Neural cell (in vitro differentiated cells): ENCODE measurements at regions not wholly inside any gene's neighbourhood (a gene's known extent, or its start where the extent isn't known, plus 50 kb on each side); places are given as distances from the start of the nearest gene placed in this dataset.

ENCODE experiments used
- H2AFZ ChIP-seq: fragments of 200-600, 300-800 bp; sonication (generic), shearing (Covaris generic); 2 replicates; pipeline ENCODE4 v1.6.0; 2014; ENCODE audit warnings: low read depth, mild to moderate bottlenecking, antibody characterized with exemption, low read length, moderate library complexity
- H3F3A ChIP-seq: fragments of 200-600 bp; shearing (Covaris generic); 2 replicates; pipeline ENCODE4 v1.6.1; 2016; ENCODE audit warnings: mild to moderate bottlenecking, moderate library complexity, mixed read lengths, antibody characterized with exemption, low read length; ENCODE audit not compliant: insufficient read depth, poor library complexity, severe bottlenecking
- H3K27ac ChIP-seq: fragments of 200-600, 300-800 bp; sonication (generic), shearing (Covaris generic); 2 replicates; pipeline ENCODE4 v1.5.1; 2014; ENCODE audit warnings: mild to moderate bottlenecking, low read length, moderate library complexity
- H3K27me3 ChIP-seq: fragments of 300-800, 200-600 bp; sonication (generic), shearing (Covaris generic); 2 replicates; pipeline ENCODE4 v1.6.0; 2014; ENCODE audit warnings: mild to moderate bottlenecking, low read depth, low read length, moderate library complexity; ENCODE audit not compliant: insufficient read depth
- H3K36me3 ChIP-seq: fragments of 300-800, 200-600 bp; sonication (generic), shearing (Covaris generic); 2 replicates; pipeline ENCODE4 v1.5.1; 2014; ENCODE audit warnings: mild to moderate bottlenecking, antibody characterized with exemption, low read length, moderate library complexity; ENCODE audit not compliant: insufficient read depth
- H3K4me2 ChIP-seq: fragments of 300-800, 200-600 bp; sonication (generic), shearing (Covaris generic); 2 replicates; pipeline ENCODE4 v1.6.0; 2014; ENCODE audit warnings: mild to moderate bottlenecking, low read length
- H3K4me3 ChIP-seq: fragments of 300-800, 200-600 bp; sonication (generic), shearing (Covaris generic); 2 replicates; pipeline ENCODE4 v1.5.1; 2014; ENCODE audit warnings: mild to moderate bottlenecking, low read length, moderate library complexity
- H3K79me2 ChIP-seq: fragments of 200-600 bp; shearing (Covaris generic); replicated peaks from 2 replicates; pipeline ENCODE4 v1.6.0; 2014; ENCODE audit warnings: mild to moderate bottlenecking, low read length, moderate library complexity; ENCODE audit not compliant: insufficient read depth
- H3K9ac ChIP-seq: fragments of 300-800, 200-600 bp; sonication (generic), shearing (Covaris generic); 2 replicates; pipeline ENCODE4 v1.6.1; 2016; ENCODE audit warnings: mild to moderate bottlenecking, low read length, mixed read lengths
- H3K9me2 ChIP-seq: fragments of 200-600 bp; shearing (Covaris generic); 2 replicates; pipeline ENCODE4 v1.6.1; 2016; ENCODE audit warnings: mild to moderate bottlenecking, low read length, mixed read lengths; ENCODE audit not compliant: insufficient read depth
- H3K9me3 ChIP-seq: fragments of 200-600, 300-800 bp; sonication (generic), shearing (Covaris generic); 2 replicates; pipeline ENCODE4 v1.6.1; 2016; ENCODE audit warnings: mild to moderate bottlenecking, mixed run types, low read length, moderate library complexity, mixed read lengths
- H4K20me1 ChIP-seq: fragments of 200-600 bp; shearing (Covaris generic); 2 replicates; pipeline ENCODE4 v1.6.1; 2016; ENCODE audit warnings: mild to moderate bottlenecking, mixed run types; ENCODE audit not compliant: insufficient read depth
- CTCF ChIP-seq: fragments of 450-650 bp; IDR thresholded peaks from 2 replicates; pipeline ENCODE4 v1.5.1; 2014; ENCODE audit warnings: antibody characterized with exemption, mild to moderate bottlenecking, moderate library complexity; ENCODE audit not compliant: poor library complexity, severe bottlenecking
- EP300 ChIP-seq: fragments of 450-650 bp; conservative IDR thresholded peaks from 2 replicates; pipeline ENCODE4 v1.6.1; 2014; ENCODE audit warnings: antibody characterized with exemption, mild to moderate bottlenecking, moderate library complexity; ENCODE audit not compliant: poor library complexity, severe bottlenecking
- EZH2 ChIP-seq: fragments of 200-600, 300-800 bp; shearing (Covaris generic), sonication (generic); IDR thresholded peaks from 2 replicates; pipeline ENCODE4 v1.6.1; 2014; ENCODE audit warnings: antibody characterized with exemption, low read length, borderline replicate concordance, mild to moderate bottlenecking; ENCODE audit not compliant: insufficient read depth, poor library complexity, severe bottlenecking
- MXI1 ChIP-seq: fragments of 450-650 bp; conservative IDR thresholded peaks from 2 replicates; pipeline ENCODE4 v1.6.1; 2014; ENCODE audit warnings: antibody characterized with exemption, mild to moderate bottlenecking; ENCODE audit not compliant: poor library complexity, severe bottlenecking
- POLR2AphosphoS5 ChIP-seq: IDR thresholded peaks from 2 replicates; pipeline ENCODE4 v1.6.1; 2012
- RAD21 ChIP-seq: fragments of 450-650 bp; conservative IDR thresholded peaks from 2 replicates; pipeline ENCODE4 v1.6.1; 2014; ENCODE audit warnings: antibody characterized with exemption, mild to moderate bottlenecking, moderate library complexity
- REST ChIP-seq: IDR thresholded peaks from 2 replicates; pipeline ENCODE4 v1.6.1; 2012; ENCODE audit warnings: borderline replicate concordance
- SMC3 ChIP-seq: fragments of 450-650 bp; conservative IDR thresholded peaks from 2 replicates; pipeline ENCODE4 v1.6.1; 2014; ENCODE audit warnings: antibody characterized with exemption, mild to moderate bottlenecking, moderate library complexity; ENCODE audit not compliant: poor library complexity
- TAF1 ChIP-seq: IDR thresholded peaks from 2 replicates; pipeline ENCODE4 v1.6.1; 2012; ENCODE audit warnings: low read depth

GRCh38 chr14:100645982-100646314 is 58.7 kb upstream of the BEGAIN start:
- H3K79me2 ChIP-seq = no peaks in the 10 kb centered on the region
- no peak overlapping the region for H3K9ac ChIP-seq
- no peaks in the 10 kb centered on the region for H3F3A ChIP-seq
- TF ChIP-seq POLR2AphosphoS5 = no peak
- H2AFZ ChIP-seq = no peak overlapping the region
- H3K9me3 ChIP-seq = no peaks in the 10 kb centered on the region
- no peak overlapping the region for H3K27ac ChIP-seq
- H4K20me1 ChIP-seq = no peaks in the 10 kb centered on the region
- no peaks in the 10 kb centered on the region for H3K9me2 ChIP-seq
- H3K4me3 ChIP-seq = no peak overlapping the region
- no peak overlapping the region for H3K4me2 ChIP-seq
- no peaks in the 10 kb centered on the region for H3K36me3 ChIP-seq
- H3K27me3 ChIP-seq = no peaks in the 10 kb centered on the region

GRCh38 chr14:100648474-100649172 is 61.4 kb upstream of the BEGAIN start:
- Histone ChIP-seq H2AFZ (no peak overlapping the region), H3K4me2 (no peak overlapping the region), H4K20me1 (no peaks in the 10 kb centered on the region)

GRCh38 chr14:100649173-100649519 is 61.9 kb upstream of the BEGAIN start:
- Histone ChIP-seq H2AFZ (no peak overlapping the region), H3K27me3 (no peaks in the 10 kb centered on the region), H3F3A (no peaks in the 10 kb centered on the region), H3K4me3 (no peak overlapping the region), H3K9ac (no peak overlapping the region), H3K9me2 (no peaks in the 10 kb centered on the region), H3K79me2 (no peaks in the 10 kb centered on the region), H3K4me2 (no peak overlapping the region), H4K20me1 (no peaks in the 10 kb centered on the region), H3K9me3 (no peaks in the 10 kb centered on the region), H3K36me3 (no peaks in the 10 kb centered on the region), H3K27ac (no peak overlapping the region)
- TF ChIP-seq SMC3 (no peak), EP300 (no peak), POLR2AphosphoS5 (no peak), MXI1 (no peak), REST (no peak), CTCF (no peak), RAD21 (no peak), EZH2 (no peak), TAF1 (no peak)

More at GRCh38 chr14:100648474-100649172, 61.4 kb upstream of the BEGAIN start:
- no peaks in the 10 kb centered on the region for H3K9me3 ChIP-seq
- TF ChIP-seq EZH2 = no peak
- TF ChIP-seq TAF1 = no peak
- TF ChIP-seq EP300 = no peak
- no peak for TF ChIP-seq CTCF
- TF ChIP-seq POLR2AphosphoS5 = no peak
- no peak overlapping the region for H3K9ac ChIP-seq
- H3F3A ChIP-seq = no peaks in the 10 kb centered on the region
- no peaks in the 10 kb centered on the region for H3K9me2 ChIP-seq
- H3K27me3 ChIP-seq = no peaks in the 10 kb centered on the region
- no peaks in the 10 kb centered on the region for H3K79me2 ChIP-seq
- no peaks in the 10 kb centered on the region for H3K36me3 ChIP-seq
- no peak overlapping the region for H3K4me3 ChIP-seq
- H3K27ac ChIP-seq = no peak overlapping the region
